HUES64 (cell line): ENCODE measurements at regions not wholly inside any gene's neighbourhood (a gene's known extent, or its start where the extent isn't known, plus 50 kb on each side); places are given as distances from the start of the nearest gene placed in this dataset.
A peak's percentile ranks its signal among the peaks of the same experiment; 100 is the strongest.

Experiments used
- H3K27ac ChIP-seq: 2 replicates; pipeline ENCODE4 v1.7.0; 2013; ENCODE audit warnings: low read depth, low read length, inconsistent platforms
- H3K27me3 ChIP-seq: 2 replicates; pipeline ENCODE4 v1.6.1; 2013; ENCODE audit warnings: mild to moderate bottlenecking, low read length; ENCODE audit not compliant: insufficient read depth
- H3K36me3 ChIP-seq: 2 replicates; pipeline ENCODE4 v1.6.1; 2013; ENCODE audit warnings: mild to moderate bottlenecking, low read length; ENCODE audit not compliant: insufficient read depth
- H3K4me1 ChIP-seq: 2 replicates; pipeline ENCODE4 v1.6.1; 2013; ENCODE audit warnings: mild to moderate bottlenecking, low read length, moderate library complexity; ENCODE audit not compliant: insufficient read depth
- H3K4me3 ChIP-seq: 2 replicates; pipeline ENCODE4 v1.5.1; 2013; ENCODE audit warnings: mild to moderate bottlenecking, low read length, moderate library complexity
- H3K9ac ChIP-seq: 2 replicates; pipeline ENCODE4 v1.6.1; 2013; ENCODE audit warnings: mild to moderate bottlenecking, low read depth, low read length
- H3K9me3 ChIP-seq: 2 replicates; pipeline ENCODE4 v1.6.1; 2013; ENCODE audit warnings: low read depth, low read length; ENCODE audit not compliant: insufficient read depth
- WGBS: fragments of 150-250, 120-280 bp; methylation state at CpG from one replicate; pipeline ENCODE4 v1.1.7; 2013; ENCODE audit warnings: missing lambda C conversion rate; 5-methylcytosine and 5-hydroxymethylcytosine counted together

GRCh38 chr2:238502088-238502810 lies 75.5 kb downstream of the ASB1 start:
- H3K9me3 ChIP-seq = no peaks in the 10 kb centered on the region
- WGBS = 91% methylated on average over 13 of the region's 13 CpGs
- H3K4me1 ChIP-seq = no peaks in the 10 kb centered on the region
- H3K9ac ChIP-seq = no peak overlapping the region
- no peak overlapping the region for H3K4me3 ChIP-seq
- H3K36me3 ChIP-seq = no peaks in the 10 kb centered on the region
- no peaks in the 10 kb centered on the region for H3K27me3 ChIP-seq
- no peak overlapping the region for H3K27ac ChIP-seq

GRCh38 chr2:238502956-238503791 lies 76.4 kb downstream of the ASB1 start:
- H3K27me3 ChIP-seq = no peaks in the 10 kb centered on the region
- 96% methylated on average over 23 of the region's 23 CpGs for WGBS
- no peak overlapping the region for H3K4me3 ChIP-seq
- no peaks in the 10 kb centered on the region for H3K4me1 ChIP-seq
- H3K36me3 ChIP-seq = no peaks in the 10 kb centered on the region
- no peak overlapping the region for H3K9ac ChIP-seq
- no peak overlapping the region for H3K27ac ChIP-seq
- no peaks in the 10 kb centered on the region for H3K9me3 ChIP-seq

DNA sequence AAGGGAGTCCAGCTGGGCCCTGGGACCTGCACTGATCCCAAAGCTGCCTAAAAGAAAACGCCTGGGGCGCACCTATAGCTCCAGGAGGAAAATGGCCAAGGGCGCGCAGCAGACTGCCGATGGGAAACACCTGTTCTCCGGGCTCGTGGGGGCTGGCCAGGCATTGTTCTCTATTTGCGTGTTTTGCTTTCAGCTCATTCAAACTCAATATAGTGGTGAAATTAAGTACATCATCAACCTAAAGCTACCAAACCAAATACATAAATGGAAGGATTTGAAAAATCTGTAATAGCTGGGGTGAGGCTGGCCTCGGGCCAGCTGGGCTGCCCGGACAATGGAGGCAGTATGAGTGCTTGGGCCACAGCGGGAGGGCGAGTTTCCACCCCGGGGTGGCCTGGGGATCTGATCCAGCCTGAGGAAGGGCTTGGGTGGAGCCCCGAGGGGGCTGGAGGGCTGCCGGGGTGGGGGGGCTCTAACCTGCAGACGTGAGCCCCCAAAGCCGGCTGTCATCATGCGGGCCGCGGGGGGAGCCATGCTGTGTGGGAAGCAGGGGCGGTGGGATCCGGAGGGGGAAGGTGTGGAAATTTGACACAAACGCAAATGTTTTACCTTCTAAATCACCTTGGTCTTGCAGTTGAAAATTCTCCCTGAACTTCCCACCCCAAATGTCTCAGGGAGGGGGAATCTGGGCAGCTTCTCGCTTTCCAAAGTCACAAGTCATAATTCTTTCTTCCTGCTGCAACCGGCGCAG lies 77.6 kb downstream of the ASB1 start:
- H3K27ac ChIP-seq = no peak overlapping the region
- H3K4me1 ChIP-seq = peaks cover 8% of the 10 kb centered on the region
- H3K9me3 ChIP-seq = no peaks in the 10 kb centered on the region
- no peaks in the 10 kb centered on the region for H3K27me3 ChIP-seq
- WGBS = 91% methylated on average over 20 of the region's 26 CpGs
- H3K36me3 ChIP-seq = no peaks in the 10 kb centered on the region
- no peak overlapping the region for H3K4me3 ChIP-seq
- no peak overlapping the region for H3K9ac ChIP-seq

GRCh38 chr2:238505119-238505891 lies 78.6 kb downstream of the ASB1 start:
- no peak overlapping the region for H3K9ac ChIP-seq
- H3K27ac ChIP-seq = no peak overlapping the region
- 95% methylated on average over 16 of the region's 16 CpGs for WGBS
- H3K36me3 ChIP-seq = no peaks in the 10 kb centered on the region
- no peaks in the 10 kb centered on the region for H3K27me3 ChIP-seq
- H3K9me3 ChIP-seq = no peaks in the 10 kb centered on the region
- no peak overlapping the region for H3K4me3 ChIP-seq
- H3K4me1 ChIP-seq = peaks cover 17% of the 10 kb centered on the region

DNA sequence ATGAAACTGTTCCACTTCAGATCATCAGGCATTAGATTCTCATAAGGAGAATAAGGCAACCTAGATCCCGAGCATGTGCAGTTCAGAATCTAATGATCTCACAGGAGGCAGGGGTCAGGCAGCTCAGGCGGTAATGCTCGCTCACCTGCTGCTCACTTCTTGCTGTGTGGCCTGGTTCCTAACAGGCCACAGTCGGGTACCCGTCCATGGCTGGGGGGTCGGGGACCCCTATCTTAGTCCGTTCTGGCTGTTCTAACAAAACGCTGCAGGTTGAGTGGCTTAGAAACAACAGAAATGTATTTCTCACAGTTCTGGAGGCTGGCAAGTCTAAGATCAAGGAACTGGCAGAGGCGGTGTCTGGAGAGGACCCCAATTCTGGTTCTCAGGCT lies 79.2 kb downstream of the ASB1 start:
- 92% methylated on average over 9 of the region's 9 CpGs for WGBS
- H3K27me3 ChIP-seq = no peaks in the 10 kb centered on the region
- H3K27ac ChIP-seq = no peak overlapping the region

GRCh38 chr2:238506371-238507068 lies 79.8 kb downstream of the ASB1 start:
- 83% methylated on average over 17 of the region's 17 CpGs for WGBS
- H3K9me3 ChIP-seq = no peaks in the 10 kb centered on the region
- H3K27ac ChIP-seq = no peak overlapping the region
- H3K4me1 ChIP-seq = peaks cover 25% of the 10 kb centered on the region
- H3K4me3 ChIP-seq = no peak overlapping the region
- H3K9ac ChIP-seq = no peak overlapping the region
- no peaks in the 10 kb centered on the region for H3K27me3 ChIP-seq
- no peaks in the 10 kb centered on the region for H3K36me3 ChIP-seq

More for the DNA sequence above, 79.2 kb downstream of the ASB1 start:
- no peaks in the 10 kb centered on the region for H3K9me3 ChIP-seq
- H3K4me1 ChIP-seq = peaks cover 23% of the 10 kb centered on the region
- no peak overlapping the region for H3K9ac ChIP-seq
- H3K36me3 ChIP-seq = no peaks in the 10 kb centered on the region
- no peak overlapping the region for H3K4me3 ChIP-seq

DNA sequence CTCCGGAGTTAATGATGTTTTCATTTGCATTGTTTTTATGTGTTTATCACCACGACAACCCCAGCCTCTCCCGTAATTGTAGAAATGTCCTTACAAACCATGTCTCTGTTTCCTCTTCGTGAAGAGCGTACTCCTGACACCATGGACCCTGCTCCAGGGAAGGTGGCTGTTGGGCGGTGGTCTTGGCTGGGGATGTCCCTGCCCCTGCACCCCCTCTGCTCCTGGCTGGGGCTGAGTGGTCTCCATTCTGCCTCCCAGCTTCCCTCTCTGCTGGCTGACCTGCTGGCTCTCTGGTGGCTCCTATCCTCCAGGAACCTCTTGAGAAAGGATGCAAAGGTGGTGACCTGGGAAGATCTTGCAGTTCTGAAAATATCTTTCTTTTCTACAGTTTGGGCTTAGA lies 81.1 kb downstream of the ASB1 start:
- Histone ChIP-seq H3K4me3 (no peak overlapping the region), H3K27me3 (no peaks in the 10 kb centered on the region), H3K36me3 (no peaks in the 10 kb centered on the region), H3K27ac (no peak overlapping the region), H3K9me3 (no peaks in the 10 kb centered on the region), H3K9ac (no peak overlapping the region), H3K4me1 (peaks cover 25% of the 10 kb centered on the region)
- WGBS = 94% methylated on average over 6 of the region's 6 CpGs

DNA sequence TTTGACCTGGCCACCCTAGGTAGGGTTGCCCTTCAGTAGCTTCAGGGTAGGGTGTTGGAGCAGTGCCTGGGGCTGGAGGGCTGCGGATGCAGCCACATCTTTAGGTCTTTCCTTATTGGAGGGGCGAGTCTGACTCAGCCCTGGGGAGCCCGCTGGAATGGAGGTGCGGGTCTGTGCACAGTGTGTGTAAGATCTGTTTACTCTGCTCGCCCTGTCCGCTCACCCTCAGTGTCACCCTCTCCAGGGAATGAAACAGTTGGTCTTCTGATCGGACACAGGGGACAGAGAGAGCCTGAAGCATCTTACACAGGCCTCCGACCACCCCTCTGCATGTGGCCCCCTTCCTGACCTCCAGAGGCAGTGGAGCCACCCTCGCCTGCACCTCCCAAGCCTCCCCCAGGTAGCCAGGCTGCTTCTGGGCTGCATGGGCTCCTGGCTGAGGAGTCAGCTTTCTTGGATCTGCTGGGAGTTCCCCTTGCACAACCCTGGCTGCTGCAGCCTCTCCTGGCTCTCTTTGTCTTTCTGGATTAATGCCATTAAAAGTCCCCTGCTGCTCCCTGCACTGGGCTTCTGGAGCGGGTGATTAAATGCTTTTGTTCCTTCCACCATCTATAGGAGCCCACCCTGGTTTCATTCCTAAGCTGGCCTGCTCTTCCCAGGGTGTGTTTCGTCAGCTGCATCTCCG lies 82.6 kb downstream of the ASB1 start:
- Histone ChIP-seq H3K36me3 (no peaks in the 10 kb centered on the region), H3K9ac (peak overlapping the region; percentile 17; the same call in 1 of the 2 replicates), H3K4me3 (no peak overlapping the region), H3K4me1 (peaks cover 25% of the 10 kb centered on the region), H3K27me3 (no peaks in the 10 kb centered on the region), H3K27ac (peak overlapping the region; percentile 72; the same call in 1 of the 2 replicates), H3K9me3 (no peaks in the 10 kb centered on the region)
- WGBS = 59% methylated on average over 12 of the region's 12 CpGs

- peak overlapping the region; percentile 72; the same call in 1 of the 2 replicates for H3K27ac ChIP-seq
- H3K27me3 ChIP-seq = no peaks in the 10 kb centered on the region
- H3K36me3 ChIP-seq = no peaks in the 10 kb centered on the region
- 76% methylated on average over 7 of the region's 7 CpGs for WGBS
- no peak overlapping the region for H3K4me3 ChIP-seq
- H3K9me3 ChIP-seq = no peaks in the 10 kb centered on the region
- H3K9ac ChIP-seq = no peak overlapping the region
- H3K4me1 ChIP-seq = peaks cover 25% of the 10 kb centered on the region
These were observed 83.2 kb downstream of the ASB1 start for GRCh38 chr2:238509903-238510302.
